Stomach (tissue), 4 donors: ENCODE measurements at regions not wholly inside any gene's neighbourhood (a gene's known extent, or its start where the extent isn't known, plus 50 kb on each side); places are given as distances from the start of the nearest gene placed in this dataset.

ENCODE experiments used
- EP300 ChIP-seq: sonication (generic); formaldehyde crosslinking; IDR thresholded peaks from one replicate; pipeline ENCODE4 v1.6.1; 2017; ENCODE audit warnings: antibody characterized with exemption
- POLR2A ChIP-seq, 4 donors: fragments of 450-650 bp; IDR thresholded peaks; one replicate each; pipeline ENCODE4 v1.6.1; 2016; ENCODE audit warnings: antibody characterized with exemption in 4 of 4, control low read depth in 2 of 4, mild to moderate bottlenecking in 1 of 4, moderate library complexity in 1 of 4
- TF ChIP-seq, protein P1 (sequence below), 7 experiments: fragments of 450-650 bp in 4 of 7; fragments of 200-600 bp in 3 of 7; sonication (generic) in 3 of 7; IDR thresholded peaks; one replicate each; pipeline ENCODE4 v1.5.1; 2016 to 2019; ENCODE audit warnings: antibody characterized with exemption in 7 of 7, control low read depth in 2 of 7, mild to moderate bottlenecking in 1 of 7

DNA sequence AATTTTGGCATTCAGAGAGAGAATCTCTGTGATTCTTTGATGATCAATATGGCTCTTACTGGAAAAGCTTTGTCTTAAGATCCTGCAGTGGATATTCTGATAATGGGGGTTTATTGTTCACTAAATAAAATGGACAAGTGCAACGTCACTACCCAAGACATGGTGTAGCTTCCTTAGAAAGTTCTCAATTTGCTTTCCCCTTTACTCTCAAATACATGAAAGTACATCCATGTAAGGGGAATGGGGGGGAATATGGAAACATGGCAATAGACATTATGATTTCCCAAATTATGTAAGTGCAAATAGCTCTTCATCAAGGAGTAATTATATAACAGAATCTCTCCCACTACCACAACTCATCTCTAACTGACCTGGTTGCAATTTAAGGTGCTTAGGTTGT, 126.3 kb upstream of the DPYD start:
- TF ChIP-seq, protein P1, sequence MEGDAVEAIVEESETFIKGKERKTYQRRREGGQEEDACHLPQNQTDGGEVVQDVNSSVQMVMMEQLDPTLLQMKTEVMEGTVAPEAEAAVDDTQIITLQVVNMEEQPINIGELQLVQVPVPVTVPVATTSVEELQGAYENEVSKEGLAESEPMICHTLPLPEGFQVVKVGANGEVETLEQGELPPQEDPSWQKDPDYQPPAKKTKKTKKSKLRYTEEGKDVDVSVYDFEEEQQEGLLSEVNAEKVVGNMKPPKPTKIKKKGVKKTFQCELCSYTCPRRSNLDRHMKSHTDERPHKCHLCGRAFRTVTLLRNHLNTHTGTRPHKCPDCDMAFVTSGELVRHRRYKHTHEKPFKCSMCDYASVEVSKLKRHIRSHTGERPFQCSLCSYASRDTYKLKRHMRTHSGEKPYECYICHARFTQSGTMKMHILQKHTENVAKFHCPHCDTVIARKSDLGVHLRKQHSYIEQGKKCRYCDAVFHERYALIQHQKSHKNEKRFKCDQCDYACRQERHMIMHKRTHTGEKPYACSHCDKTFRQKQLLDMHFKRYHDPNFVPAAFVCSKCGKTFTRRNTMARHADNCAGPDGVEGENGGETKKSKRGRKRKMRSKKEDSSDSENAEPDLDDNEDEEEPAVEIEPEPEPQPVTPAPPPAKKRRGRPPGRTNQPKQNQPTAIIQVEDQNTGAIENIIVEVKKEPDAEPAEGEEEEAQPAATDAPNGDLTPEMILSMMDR (IDR thresholded peaks at IDR 0.05): no peak
- no peak for TF ChIP-seq POLR2A (IDR thresholded peaks at IDR 0.05)
- no peak for TF ChIP-seq EP300
